PC-9 (cell line): ENCODE measurements at regions not wholly inside any gene's neighbourhood (a gene's known extent, or its start where the extent isn't known, plus 50 kb on each side); places are given as distances from the start of the nearest gene placed in this dataset.

ENCODE experiments used
- EZH2 ChIP-seq: fragments of 200-600 bp; sonication (generic); IDR thresholded peaks from 2 replicates; pipeline ENCODE4 v1.8.0; 2017; ENCODE audit warnings: antibody characterized with exemption, low read depth
- TF ChIP-seq, protein P1 (sequence below): fragments of 200-600 bp; sonication (generic); conservative IDR thresholded peaks from 2 replicates; pipeline ENCODE4 v1.6.1; 2017; ENCODE audit warnings: mixed run types, antibody characterized with exemption, mild to moderate bottlenecking, moderate library complexity

DNA sequence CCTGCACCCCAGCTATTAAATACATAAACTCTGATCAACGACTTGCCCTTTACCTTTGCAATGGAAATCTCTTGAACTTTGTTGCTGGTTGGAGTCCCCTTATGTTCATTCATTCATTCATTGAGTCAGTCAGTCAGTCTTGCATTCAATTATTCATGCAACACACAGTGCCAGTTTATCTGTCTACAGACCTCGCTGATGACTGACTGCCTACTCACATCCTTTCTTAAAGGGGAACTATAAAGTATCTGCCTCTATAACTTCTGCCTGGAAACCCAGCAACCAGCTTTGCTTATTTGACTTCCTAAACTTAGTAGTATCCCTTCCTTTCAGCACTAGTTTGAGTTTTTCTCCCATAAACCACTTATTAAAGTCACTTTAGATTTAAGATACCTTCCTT lies 620.8 kb upstream of the ADGRL3 start:
- TF ChIP-seq, protein P1, sequence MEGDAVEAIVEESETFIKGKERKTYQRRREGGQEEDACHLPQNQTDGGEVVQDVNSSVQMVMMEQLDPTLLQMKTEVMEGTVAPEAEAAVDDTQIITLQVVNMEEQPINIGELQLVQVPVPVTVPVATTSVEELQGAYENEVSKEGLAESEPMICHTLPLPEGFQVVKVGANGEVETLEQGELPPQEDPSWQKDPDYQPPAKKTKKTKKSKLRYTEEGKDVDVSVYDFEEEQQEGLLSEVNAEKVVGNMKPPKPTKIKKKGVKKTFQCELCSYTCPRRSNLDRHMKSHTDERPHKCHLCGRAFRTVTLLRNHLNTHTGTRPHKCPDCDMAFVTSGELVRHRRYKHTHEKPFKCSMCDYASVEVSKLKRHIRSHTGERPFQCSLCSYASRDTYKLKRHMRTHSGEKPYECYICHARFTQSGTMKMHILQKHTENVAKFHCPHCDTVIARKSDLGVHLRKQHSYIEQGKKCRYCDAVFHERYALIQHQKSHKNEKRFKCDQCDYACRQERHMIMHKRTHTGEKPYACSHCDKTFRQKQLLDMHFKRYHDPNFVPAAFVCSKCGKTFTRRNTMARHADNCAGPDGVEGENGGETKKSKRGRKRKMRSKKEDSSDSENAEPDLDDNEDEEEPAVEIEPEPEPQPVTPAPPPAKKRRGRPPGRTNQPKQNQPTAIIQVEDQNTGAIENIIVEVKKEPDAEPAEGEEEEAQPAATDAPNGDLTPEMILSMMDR, result no peak
- no peak for TF ChIP-seq EZH2
